Activated CD8-positive, alpha-beta memory T cell treated with anti-CD3 and anti-CD28 coated beads for 1 hour (primary cell): ENCODE measurements at regions not wholly inside any gene's neighbourhood (a gene's known extent, or its start where the extent isn't known, plus 50 kb on each side); places are given as distances from the start of the nearest gene placed in this dataset.
"Not testable (repeated sequence)": the region's sequence is repeated elsewhere in the genome, so short reads cannot be mapped to it uniquely, and the experiment has no call there.

Experiments used
- DNase-seq, 2 donors: peaks; one replicate each; pipeline ENCODE4 v3.0.0-alpha.2; 2020; ENCODE audit warnings: low read depth in 1 of 2; ENCODE audit errors: extremely low read depth in 1 of 2

DNA sequence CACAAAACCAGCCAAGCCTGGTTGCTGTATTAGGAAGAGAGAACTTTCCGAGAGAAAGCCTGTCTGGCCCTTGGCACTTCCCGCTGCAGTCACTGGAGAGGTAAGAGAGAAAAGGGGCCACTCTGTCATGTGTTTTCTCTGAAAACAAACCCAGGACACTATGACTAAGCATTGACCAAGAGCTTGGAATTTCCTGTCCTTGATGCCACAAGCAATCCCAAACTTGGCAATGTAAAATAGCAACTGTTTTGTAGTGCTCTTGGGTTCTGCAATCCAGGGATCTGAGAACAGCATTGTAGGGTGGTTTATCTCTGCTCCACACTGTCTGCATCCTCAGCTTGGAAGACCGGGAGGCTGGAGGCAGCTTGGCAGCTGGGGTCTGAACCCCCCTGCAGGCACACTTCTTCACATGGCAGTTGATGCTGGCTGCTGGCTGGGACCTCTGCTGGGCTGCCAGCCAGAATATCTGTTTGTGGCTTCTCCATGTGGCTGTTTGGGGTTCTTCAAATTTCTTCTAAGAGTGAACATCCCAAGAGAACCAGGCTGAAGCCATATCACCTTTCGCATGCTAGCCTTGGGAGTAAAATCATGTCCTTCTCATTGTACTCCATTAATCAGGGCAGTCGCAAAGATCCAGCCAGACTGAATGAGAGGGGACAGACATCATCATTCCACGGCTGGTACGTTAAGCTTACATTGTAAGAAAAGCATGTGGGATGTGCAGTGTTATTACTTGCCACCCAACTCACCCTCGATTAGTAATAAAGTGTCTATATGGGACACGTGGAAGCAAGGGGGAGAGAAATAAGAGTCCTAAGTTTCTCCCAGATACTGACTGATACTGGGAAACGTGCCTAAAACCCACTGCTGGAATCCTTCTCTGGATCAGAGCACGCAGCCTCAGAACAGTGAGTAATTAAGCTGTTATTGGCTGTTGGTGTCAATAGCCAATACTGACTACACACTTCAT is 537.4 kb upstream of the B3GAT1 start:
- DNase-seq, result no peak

GRCh38 chr11:134947556-134947955 is 535.5 kb upstream of the B3GAT1 start:
- DNase-seq, result no peak

DNA sequence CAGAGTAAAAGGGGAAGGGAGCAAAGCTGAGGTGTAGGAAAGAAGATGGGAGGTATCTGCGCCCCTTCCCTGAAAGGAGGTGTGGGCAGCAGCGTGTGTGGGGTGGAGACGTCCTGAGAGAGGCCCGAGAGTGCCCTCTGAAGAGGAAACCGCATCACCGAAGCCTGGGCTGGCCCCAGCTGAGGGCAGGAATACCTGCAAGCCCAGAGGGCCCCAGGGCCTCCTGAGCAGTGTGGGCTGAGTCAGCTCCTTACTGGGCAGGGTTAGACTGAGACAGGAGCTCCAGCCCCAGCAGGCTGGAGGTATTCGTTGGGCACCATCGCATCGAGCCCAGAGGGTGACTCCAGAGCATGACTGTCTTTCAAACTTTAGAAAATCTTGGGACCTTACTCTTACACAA is 534.0 kb upstream of the B3GAT1 start:
- no peak for DNase-seq

GRCh38 chr11:134944986-134945385 is 532.9 kb upstream of the B3GAT1 start:
- DNase-seq, result no peak

DNA sequence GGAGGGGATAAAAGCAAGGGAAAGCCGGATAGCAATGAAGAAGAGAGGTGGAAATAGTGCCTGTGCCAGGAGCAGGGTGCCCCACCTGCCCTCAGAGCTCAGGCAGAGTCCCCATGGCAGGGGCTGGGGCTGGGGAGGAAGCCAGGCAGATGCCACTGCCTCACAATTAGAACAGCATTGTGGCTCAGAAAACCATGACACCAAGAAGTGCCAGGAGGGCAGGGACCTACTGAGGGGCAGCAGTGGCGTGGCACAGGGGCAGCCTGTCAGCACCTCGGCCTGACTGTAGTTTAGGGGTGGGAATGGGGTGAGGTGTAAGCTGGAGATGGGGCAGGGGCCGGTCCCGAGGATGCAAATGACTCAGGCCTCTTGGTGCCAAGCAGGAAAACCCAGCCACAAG is 532.1 kb upstream of the B3GAT1 start:
- no peak for DNase-seq

DNA sequence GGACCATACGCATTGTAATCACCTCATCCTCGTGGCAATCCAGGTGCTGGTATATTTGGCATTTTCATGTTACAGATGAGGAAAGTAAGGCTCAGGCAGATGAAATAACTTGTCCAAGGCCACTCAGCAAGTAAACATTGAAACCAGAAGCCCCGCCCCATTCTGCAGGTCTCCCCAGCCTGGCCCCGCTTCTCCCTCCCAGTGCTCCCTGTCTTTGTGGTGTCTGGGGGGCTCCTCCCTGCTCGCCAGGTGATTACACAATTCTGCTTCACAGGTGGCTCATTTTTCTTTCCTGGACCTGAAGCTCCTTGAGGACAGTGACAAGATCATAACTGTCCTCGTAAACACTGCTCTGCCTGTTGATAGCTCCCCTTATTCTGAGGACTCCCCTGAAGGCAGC is 531.5 kb upstream of the B3GAT1 start:
- no peak for DNase-seq

- no peak for DNase-seq
Measured at GRCh38 chr11:134942681-134943080, 530.6 kb upstream of the B3GAT1 start.

GRCh38 chr11:134941936-134942600 is 530.0 kb upstream of the B3GAT1 start:
- not testable (repeated sequence) for DNase-seq

- DNase-seq, result no peak
Measured at GRCh38 chr11:134941326-134941725, 529.3 kb upstream of the B3GAT1 start.

DNA sequence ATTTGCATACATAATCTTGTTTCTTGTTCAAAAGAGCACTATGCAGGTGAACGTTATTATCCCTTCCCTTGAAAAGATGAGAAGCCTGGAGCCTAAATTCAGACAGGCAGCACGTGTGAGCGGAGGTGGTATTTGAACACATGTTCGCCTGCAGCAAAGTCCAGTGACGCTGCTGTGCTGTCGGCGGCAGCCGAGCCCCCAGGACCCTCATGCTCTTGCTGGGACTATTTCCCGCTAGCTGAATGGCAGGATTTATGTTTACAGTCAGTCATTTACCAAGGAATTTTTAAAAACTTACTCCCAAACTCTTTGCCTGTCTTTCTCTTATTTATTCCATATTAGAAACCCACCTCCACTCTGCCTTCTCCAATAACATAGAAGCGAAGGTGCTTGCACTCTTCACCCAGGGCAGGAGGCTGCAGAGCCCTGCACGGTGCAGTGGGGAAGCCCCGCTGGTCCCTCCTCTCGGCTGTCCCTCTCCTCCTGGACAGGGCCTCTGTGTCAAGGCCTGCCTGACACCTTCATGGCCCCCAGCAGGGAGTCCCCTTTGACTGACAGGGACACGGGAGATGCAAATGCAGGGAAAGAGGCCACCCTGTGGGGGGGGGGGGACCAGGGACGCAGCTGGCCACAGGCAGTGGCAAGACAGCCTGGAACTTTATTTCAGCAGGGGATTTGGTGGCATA is 528.5 kb upstream of the B3GAT1 start:
- DNase-seq, result no peak

DNA sequence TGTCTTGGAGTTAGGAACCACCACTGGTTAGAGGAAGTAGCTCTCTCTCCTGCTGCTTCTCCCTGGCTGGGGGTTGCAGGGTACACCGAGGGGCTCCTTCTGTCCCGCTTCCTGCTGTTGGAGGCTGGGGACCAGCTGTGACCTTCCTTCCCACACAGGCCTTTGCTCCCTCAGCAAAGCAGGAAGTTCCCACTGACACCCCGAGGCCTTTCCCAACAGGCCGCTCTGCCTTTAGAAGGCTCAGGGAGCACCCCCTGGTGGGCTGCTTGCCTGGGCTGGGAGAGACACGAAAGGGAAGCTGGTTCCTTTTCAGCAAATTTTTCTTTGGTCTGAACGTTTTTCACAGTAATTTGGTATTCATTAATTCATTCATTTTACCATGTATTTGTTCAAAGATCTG is 527.9 kb upstream of the B3GAT1 start:
- no peak for DNase-seq

DNA sequence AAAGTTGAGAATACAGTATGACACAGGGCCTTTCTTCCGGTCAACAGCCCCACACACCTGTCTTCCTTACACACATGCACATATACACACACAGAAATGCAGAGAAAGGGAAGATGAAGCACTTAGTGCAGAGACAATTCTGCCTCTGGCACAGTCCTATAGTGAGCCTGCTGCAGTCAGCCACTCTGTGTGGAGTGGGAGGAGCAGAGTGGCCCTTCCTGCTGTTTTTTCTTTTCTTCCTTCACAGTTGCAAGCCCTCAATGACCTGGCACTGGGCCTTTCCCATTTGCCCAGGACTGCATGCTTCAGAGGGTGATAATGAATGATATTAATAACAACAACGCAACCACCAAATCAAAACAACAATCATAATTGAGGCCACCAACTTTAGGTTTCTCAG is 527.0 kb upstream of the B3GAT1 start:
- DNase-seq, result no peak

- DNase-seq, result no peak
Measured at GRCh38 chr11:134938212-134938611, 526.2 kb upstream of the B3GAT1 start.

DNA sequence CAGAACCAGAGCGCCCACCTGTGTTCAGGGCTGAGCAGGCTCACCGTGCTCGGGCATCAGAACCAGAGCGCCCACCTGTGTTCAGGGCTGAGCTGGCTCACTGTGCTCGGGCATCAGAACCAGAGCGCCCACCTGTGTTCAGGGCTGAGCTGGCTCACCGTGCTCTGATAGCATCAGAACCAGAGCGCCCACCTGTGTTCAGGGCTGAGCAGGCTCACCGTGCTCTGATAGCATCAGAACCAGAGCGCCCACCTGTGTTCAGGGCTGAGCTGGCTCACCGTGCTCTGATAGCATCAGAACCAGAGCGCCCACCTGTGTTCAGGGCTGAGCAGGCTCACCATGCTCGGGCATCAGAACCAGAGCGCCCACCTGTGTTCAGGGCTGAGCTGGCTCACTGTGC is 525.2 kb upstream of the B3GAT1 start:
- DNase-seq, result not testable (repeated sequence)

DNA sequence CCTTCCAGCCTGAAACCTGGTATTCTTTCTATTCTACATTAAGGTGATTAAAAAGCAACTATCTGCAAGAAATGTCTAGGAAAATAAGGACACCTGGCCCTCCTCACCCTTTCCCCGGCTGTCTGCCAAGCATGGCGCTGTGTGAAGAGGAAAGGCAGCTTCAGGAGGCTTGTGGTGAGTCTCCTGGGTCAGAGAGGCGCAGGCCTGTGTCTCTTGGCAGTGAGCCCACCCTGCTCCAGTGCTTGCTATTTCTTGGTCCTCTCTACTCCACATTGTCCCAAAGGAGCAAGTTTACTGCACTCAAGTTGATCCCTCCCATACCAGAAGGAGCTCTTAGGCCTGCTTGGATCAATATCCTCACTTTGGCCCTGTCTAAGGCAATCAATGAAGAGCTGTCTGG is 520.7 kb upstream of the B3GAT1 start:
- DNase-seq, result no peak

DNA sequence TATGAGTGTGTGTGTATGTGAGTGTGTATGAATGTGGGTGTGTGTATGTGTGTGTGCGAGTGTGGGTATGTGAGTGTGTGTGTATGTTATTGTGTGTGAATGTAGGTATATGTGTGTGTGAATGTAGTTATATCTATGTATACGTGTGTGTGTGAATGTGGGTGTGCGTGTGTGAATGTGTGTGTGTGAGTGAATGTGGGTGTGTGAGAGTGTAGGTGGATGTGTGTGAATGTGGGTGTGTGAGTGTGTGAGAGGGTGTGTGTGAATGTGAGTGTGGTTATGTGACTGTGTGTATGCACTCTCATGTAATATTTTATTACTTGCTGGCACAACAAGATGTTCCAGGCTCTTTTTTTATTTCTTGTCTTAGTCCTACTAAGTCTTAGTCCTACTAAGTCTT is 513.4 kb upstream of the B3GAT1 start:
- DNase-seq, result no peak

DNA sequence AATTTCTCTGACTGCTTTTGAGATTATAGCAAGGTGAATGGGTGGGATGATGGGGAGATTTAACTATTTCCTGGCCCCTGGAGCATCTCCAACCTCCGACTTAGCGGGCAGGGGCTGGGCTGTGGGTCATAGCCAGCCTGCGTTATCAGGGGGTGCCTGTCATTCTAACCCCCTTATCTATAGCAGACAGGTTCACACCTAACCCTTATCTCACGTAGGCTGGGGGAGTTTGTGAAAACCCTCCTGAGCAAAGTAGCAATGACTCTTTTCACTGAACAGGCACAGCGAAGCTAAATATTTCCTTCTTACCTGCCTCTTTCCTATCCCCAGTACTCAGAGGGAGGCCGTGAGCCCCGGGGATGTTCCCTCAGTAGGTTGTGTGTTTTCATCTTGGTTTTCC is 511.4 kb upstream of the B3GAT1 start:
- no peak for DNase-seq

DNA sequence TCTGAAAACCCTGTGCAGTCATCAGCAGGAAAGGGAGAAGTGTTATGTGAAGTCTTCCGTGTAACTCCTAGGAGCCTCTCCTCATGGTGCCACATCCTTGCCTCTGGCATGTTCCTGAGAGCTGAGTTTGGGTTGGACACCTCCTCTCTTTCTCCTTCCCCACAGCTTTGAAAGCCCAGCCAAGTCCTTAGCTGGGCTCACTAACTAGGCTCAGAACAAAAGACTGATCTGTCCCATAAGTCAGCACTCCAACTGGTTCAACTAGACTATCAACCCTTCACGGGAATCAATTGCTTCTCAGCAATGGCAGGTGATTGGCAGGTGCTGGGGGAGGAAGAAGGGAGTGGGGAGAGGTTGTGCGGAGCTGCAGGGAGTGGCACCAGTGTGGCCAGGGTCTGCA is 509.9 kb upstream of the B3GAT1 start:
- DNase-seq, result no peak

GRCh38 chr11:134920851-134921608 is 509.0 kb upstream of the B3GAT1 start:
- no peak for DNase-seq

- no peak for DNase-seq
Measured at GRCh38 chr11:134916421-134917213, 504.6 kb upstream of the B3GAT1 start.
